Limb (tissue), 2 donors: ENCODE measurements at regions not wholly inside any gene's neighbourhood (a gene's known extent, or its start where the extent isn't known, plus 50 kb on each side); places are given as distances from the start of the nearest gene placed in this dataset.
"Not testable (repeated sequence)": the region's sequence is repeated elsewhere in the genome, so short reads cannot be mapped to it uniquely, and the experiment has no call there.

Source experiments
- DNase-seq, 2 donors: peaks; one replicate each; pipeline ENCODE4 v3.0.0-alpha.2; 2016; ENCODE audit errors: extremely low spot score in 2 of 2

DNA sequence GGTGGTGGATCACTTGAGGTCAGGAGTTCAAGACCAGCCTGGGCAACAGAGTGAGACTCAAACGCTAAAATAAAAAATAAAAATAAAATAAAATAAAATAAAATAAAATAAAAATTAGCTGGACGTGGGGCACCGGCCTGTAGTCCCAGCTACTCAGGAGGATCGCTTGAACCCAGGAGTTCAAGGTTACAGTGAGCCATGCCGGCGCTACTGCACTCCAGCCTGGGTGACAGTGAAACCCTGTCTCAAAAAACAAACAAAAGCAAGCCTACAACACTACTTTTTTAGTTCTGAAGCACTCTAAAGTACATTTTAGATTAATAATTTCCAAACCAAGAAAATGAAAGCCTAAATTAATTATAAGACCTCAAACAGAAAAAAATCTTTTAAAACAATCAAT is 56.2 kb upstream of the ZSCAN2 start:
- DNase-seq, result not testable (repeated sequence)

DNA sequence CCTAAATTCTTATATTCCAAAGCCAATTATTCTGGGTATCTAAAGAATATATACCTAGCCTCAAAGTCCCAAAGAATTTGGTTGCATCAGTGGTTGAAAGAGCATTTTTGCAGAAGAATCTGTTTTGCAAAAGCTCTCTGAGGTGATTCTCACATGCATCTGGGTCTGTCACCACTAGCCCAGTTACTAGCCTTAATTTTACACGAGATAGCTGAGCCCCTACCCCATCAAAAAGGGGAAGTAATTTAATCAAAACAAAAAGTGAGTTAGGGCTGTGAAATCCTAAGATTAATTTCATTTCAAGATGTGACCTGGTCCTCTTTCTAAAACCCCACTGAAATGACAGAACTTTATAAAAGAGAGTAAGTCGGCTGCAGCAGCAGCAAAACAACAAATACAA is 53.7 kb upstream of the ZSCAN2 start:
- DNase-seq, result not testable (repeated sequence)

DNA sequence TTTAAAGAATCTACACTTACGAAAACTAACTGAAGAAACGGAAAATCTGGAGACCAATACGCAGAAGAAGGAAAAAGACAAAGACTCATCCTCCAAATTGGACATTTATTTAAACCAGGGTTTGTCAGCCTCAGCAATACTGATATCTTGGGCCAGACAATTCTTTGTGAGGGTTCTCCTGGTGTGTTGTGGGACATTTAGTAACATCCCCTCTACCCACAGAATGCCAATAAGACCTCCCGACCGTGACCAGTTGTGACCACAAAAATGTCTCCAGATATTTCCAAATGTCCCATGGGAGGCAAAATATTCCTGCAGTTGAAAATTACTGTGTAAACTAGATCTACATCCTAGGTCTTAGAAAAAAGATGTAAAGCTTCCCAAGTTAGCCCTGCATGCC is 50.3 kb upstream of the ZSCAN2 start:
- DNase-seq, result not testable (repeated sequence)
